Astrocyte (in vitro differentiated cells and primary cell): ENCODE measurements at regions not wholly inside any gene's neighbourhood (a gene's known extent, or its start where the extent isn't known, plus 50 kb on each side); places are given as distances from the start of the nearest gene placed in this dataset.

Source experiments
- DNase-seq: peaks from one replicate; pipeline ENCODE4 v3.0.0-alpha.2; 2010; ENCODE audit warnings: low read depth
- FAIRE-seq: peaks from 2 replicates; lab custom pipeline; 2011; peaks lifted over from hg19 to GRCh38; lab: Jason Lieb, UNC
- H2AFZ ChIP-seq: 2 replicates; pipeline ENCODE4 v1.6.0; 2012; ENCODE audit warnings: low read depth, low read length, inconsistent platforms
- H3K27ac ChIP-seq: 2 replicates; pipeline ENCODE4 v1.5.1; 2011; ENCODE audit warnings: low read depth, low read length, inconsistent platforms
- H3K27me3 ChIP-seq: 2 replicates; pipeline ENCODE4 v1.6.0; 2011; ENCODE audit warnings: low read length, inconsistent platforms; ENCODE audit not compliant: insufficient read depth
- H3K36me3 ChIP-seq: 2 replicates; pipeline ENCODE4 v1.5.1; 2011; ENCODE audit warnings: low read length, inconsistent platforms; ENCODE audit not compliant: insufficient read depth
- H3K4me1 ChIP-seq: 2 replicates; pipeline ENCODE4 v1.5.1; 2011; ENCODE audit warnings: low read length, inconsistent platforms; ENCODE audit not compliant: insufficient read depth
- H3K4me2 ChIP-seq: 2 replicates; pipeline ENCODE4 v1.6.0; 2012; ENCODE audit warnings: low read length, inconsistent platforms
- H3K4me3 ChIP-seq: 2 replicates; pipeline ENCODE4 v1.5.1; 2011; ENCODE audit warnings: low read depth, mild to moderate bottlenecking, low read length, inconsistent platforms; ENCODE audit not compliant: insufficient read depth
- H3K79me2 ChIP-seq: 2 replicates; pipeline ENCODE4 v1.6.0; 2012; ENCODE audit warnings: mild to moderate bottlenecking, low read length, inconsistent platforms; ENCODE audit not compliant: insufficient read depth
- H3K9ac ChIP-seq: 2 replicates; pipeline ENCODE4 v1.6.0; 2012; ENCODE audit warnings: mild to moderate bottlenecking, low read length, inconsistent platforms
- H3K9me3 ChIP-seq: 2 replicates; pipeline ENCODE4 v1.5.1; 2012; ENCODE audit warnings: low read depth, mild to moderate bottlenecking, low read length, inconsistent platforms; ENCODE audit not compliant: insufficient read depth
- H4K20me1 ChIP-seq: 2 replicates; pipeline ENCODE4 v1.6.0; 2012; ENCODE audit warnings: low read length, inconsistent platforms; ENCODE audit not compliant: insufficient read depth
- H3K27ac Mint-ChIP-seq: one replicate; pipeline ENCODE4 v1.8.0; 2021; ENCODE audit warnings: mild to moderate bottlenecking, mixed read lengths; ENCODE audit not compliant: unreplicated experiment
- H3K27me3 Mint-ChIP-seq: one replicate; pipeline ENCODE4 v1.8.0; 2021; ENCODE audit warnings: low read depth, mixed read lengths; ENCODE audit not compliant: unreplicated experiment
- H3K36me3 Mint-ChIP-seq: one replicate; pipeline ENCODE4 v1.8.0; 2021; ENCODE audit warnings: low read depth, mixed read lengths; ENCODE audit not compliant: unreplicated experiment
- H3K4me1 Mint-ChIP-seq: one replicate; pipeline ENCODE4 v1.8.0; 2021; ENCODE audit warnings: low read depth, mixed read lengths; ENCODE audit not compliant: unreplicated experiment
- H3K4me3 Mint-ChIP-seq: one replicate; pipeline ENCODE4 v1.8.0; 2021; ENCODE audit warnings: mild to moderate bottlenecking, moderate library complexity, mixed read lengths; ENCODE audit not compliant: unreplicated experiment
- H3K9me3 Mint-ChIP-seq: one replicate; pipeline ENCODE4 v1.8.0; 2021; ENCODE audit warnings: mild to moderate bottlenecking, mixed read lengths; ENCODE audit not compliant: unreplicated experiment
- EZH2 ChIP-seq: IDR thresholded peaks from 2 replicates; pipeline ENCODE4 v1.6.1; 2012; ENCODE audit warnings: mild to moderate bottlenecking, low read length, inconsistent platforms; ENCODE audit not compliant: insufficient read depth
- TF ChIP-seq, protein P1 (sequence below): IDR thresholded peaks from 2 replicates; pipeline ENCODE4 v1.5.1; 2011; ENCODE audit warnings: low read depth, mild to moderate bottlenecking, inconsistent platforms, low read length, moderate library complexity; ENCODE audit not compliant: insufficient read depth

DNA sequence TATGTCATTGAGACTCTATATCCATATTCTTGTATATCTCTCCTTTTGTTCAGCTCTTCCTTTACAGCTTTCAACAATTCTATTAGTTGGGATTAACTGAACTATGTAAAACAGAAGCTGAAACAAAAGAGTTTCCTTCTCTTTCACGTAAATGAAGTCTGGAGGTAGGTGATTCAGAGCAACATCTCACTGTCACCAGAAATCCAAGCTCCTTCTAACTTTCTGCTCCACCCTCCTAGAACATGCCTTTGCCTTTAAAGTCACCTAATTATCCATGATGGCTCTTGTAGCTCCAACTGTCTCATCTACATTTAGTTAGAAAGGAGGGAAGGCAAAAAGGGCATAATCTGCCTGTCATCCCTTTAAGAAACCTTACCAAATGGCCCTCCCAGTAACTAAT, 458.2 kb upstream of the MDFIC2 start:
- Histone ChIP-seq H3K9me3 (no peaks in the 10 kb centered on the region), H2AFZ (no peak overlapping the region), H3K4me2 (peak overlapping the region; percentile 34), H3K9ac (no peak overlapping the region), H3K79me2 (no peaks in the 10 kb centered on the region), H3K4me3 (no peak overlapping the region), H4K20me1 (no peaks in the 10 kb centered on the region), H3K4me1 (peaks cover 5% of the 10 kb centered on the region), H3K27me3 (no peaks in the 10 kb centered on the region), H3K27ac (no peak overlapping the region), H3K36me3 (no peaks in the 10 kb centered on the region)
- no peak overlapping the region for H3K4me3 Mint-ChIP-seq
- H3K4me1 Mint-ChIP-seq, result peaks cover 5% of the 10 kb centered on the region
- no peaks in the 10 kb centered on the region for H3K9me3 Mint-ChIP-seq
- H3K27ac Mint-ChIP-seq, result no peak overlapping the region
- no peaks in the 10 kb centered on the region for H3K27me3 Mint-ChIP-seq
- peak; percentile 45 for FAIRE-seq
- H3K36me3 Mint-ChIP-seq, result no peaks in the 10 kb centered on the region
- no peak for TF ChIP-seq EZH2
- TF ChIP-seq, protein P1, sequence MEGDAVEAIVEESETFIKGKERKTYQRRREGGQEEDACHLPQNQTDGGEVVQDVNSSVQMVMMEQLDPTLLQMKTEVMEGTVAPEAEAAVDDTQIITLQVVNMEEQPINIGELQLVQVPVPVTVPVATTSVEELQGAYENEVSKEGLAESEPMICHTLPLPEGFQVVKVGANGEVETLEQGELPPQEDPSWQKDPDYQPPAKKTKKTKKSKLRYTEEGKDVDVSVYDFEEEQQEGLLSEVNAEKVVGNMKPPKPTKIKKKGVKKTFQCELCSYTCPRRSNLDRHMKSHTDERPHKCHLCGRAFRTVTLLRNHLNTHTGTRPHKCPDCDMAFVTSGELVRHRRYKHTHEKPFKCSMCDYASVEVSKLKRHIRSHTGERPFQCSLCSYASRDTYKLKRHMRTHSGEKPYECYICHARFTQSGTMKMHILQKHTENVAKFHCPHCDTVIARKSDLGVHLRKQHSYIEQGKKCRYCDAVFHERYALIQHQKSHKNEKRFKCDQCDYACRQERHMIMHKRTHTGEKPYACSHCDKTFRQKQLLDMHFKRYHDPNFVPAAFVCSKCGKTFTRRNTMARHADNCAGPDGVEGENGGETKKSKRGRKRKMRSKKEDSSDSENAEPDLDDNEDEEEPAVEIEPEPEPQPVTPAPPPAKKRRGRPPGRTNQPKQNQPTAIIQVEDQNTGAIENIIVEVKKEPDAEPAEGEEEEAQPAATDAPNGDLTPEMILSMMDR, result no peak
- DNase-seq, result no peak

DNA sequence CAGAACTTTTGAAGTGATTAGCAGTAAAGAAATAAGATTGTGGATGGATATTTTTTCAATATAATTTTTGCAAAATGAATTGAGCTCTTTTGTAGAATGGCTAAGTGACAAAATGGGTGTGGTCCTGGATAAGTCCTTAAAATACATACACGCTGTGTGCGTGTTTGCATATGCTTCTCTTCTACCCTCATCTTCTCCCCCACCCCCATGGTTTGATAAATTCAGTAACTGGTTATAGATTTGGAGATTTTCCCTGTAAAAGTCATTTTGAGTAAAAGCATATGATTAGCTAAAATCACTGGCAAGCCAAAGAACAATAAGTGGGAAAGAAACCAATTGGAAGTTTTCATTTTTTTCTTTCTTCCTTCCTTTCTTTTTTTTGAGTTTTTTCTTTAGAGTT, 453.9 kb upstream of the MDFIC2 start:
- H3K9me3 Mint-ChIP-seq, result no peaks in the 10 kb centered on the region
- H3K27ac Mint-ChIP-seq, result no peak overlapping the region
- Histone ChIP-seq H3K4me1 (peaks cover 2% of the 10 kb centered on the region), H3K27ac (no peak overlapping the region), H3K4me3 (no peak overlapping the region), H3K36me3 (no peaks in the 10 kb centered on the region), H2AFZ (no peak overlapping the region), H3K4me2 (no peak overlapping the region), H4K20me1 (no peaks in the 10 kb centered on the region), H3K9ac (no peak overlapping the region), H3K79me2 (no peaks in the 10 kb centered on the region), H3K27me3 (no peaks in the 10 kb centered on the region), H3K9me3 (no peaks in the 10 kb centered on the region)
- no peak overlapping the region for H3K4me3 Mint-ChIP-seq
- H3K4me1 Mint-ChIP-seq, result peaks cover 2% of the 10 kb centered on the region
- H3K36me3 Mint-ChIP-seq, result no peaks in the 10 kb centered on the region
- DNase-seq (no peak), FAIRE-seq (no peak)
- TF ChIP-seq EZH2, result no peak
- no peaks in the 10 kb centered on the region for H3K27me3 Mint-ChIP-seq

DNA sequence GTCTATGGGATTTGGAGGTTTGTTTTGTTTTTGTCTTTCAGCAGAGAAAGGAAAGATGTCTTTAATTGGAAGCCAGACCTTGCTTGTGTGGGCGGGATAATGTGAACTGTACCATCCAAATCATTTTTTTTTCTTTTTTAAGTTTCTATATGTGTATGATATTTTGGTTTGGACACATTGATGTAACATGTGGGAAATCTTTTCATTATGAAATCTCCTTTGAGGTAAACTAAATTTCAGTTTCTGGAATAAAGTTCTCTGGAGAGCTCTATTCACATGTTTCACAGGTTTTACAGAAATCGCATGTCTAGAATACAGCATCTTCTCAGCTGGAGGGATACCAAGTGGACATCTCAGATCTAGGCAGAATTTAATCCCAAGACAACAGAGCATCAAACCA, 451.5 kb upstream of the MDFIC2 start:
- Mint-ChIP-seq H3K4me1 (no peaks in the 10 kb centered on the region), H3K27ac (no peak overlapping the region), H3K9me3 (no peaks in the 10 kb centered on the region), H3K4me3 (no peak overlapping the region), H3K27me3 (no peaks in the 10 kb centered on the region), H3K36me3 (no peaks in the 10 kb centered on the region)
- no peak for FAIRE-seq
- TF ChIP-seq, protein P1, result no peak
- TF ChIP-seq EZH2, result no peak
- Histone ChIP-seq H4K20me1 (no peaks in the 10 kb centered on the region), H3K9me3 (no peaks in the 10 kb centered on the region), H3K4me1 (no peaks in the 10 kb centered on the region), H3K4me2 (no peak overlapping the region), H3K27ac (no peak overlapping the region), H3K9ac (no peak overlapping the region), H3K4me3 (no peak overlapping the region), H3K27me3 (no peaks in the 10 kb centered on the region), H2AFZ (no peak overlapping the region), H3K36me3 (no peaks in the 10 kb centered on the region), H3K79me2 (no peaks in the 10 kb centered on the region)
- no peak for DNase-seq
